ENCODE measurements at regions not wholly inside any gene's neighbourhood (a gene's known extent, or its start where the extent isn't known, plus 50 kb on each side); places are given as distances from the start of the nearest gene placed in this dataset.

- 81 to 87% (median 83%) methylated on average over 7 of the region's 7 CpGs for WGBS, 4 donors
- peaks cover 0 to 21% (median 0%) of the 10 kb centered on the region in 9 donors for H3K27me3 ChIP-seq
Measured at GRCh38 chr12:130079279-130079678, 83.0 kb upstream of the FZD10 start.

DNA sequence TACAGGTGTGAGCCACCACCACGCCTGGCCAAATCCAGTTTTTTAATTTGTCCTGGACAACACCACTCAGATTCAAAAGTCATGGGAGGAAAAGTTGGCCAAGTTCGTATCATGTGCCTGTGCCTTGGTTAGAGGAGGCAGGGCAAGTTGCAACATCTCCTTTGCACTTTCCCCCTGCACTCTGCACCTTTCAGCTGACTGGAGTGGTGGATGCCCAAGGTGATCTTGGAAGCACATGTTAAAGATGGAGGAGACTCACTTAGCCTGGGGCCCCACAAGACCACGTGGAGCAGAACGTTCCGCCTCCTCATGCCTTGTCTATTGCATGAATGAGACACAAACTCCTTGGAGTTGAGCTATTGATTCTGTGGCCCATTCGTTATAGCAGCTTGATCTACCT lies 82.1 kb upstream of the FZD10 start:
- no peak for DNase-seq
- peaks cover 0 to 13% (median 0%) of the 10 kb centered on the region in 12 donors for H3K9me3 ChIP-seq
- no peak overlapping the region for H3K4me3 ChIP-seq
- 73 to 86% (median 79%) methylated on average over 6 of the region's 6 CpGs for WGBS, 4 donors
- no peaks in the 10 kb centered on the region for H3K36me3 ChIP-seq
- intact Hi-C loops (cut with DNase I), result no loop called here
- H3K27me3 ChIP-seq, result peaks cover 0 to 21% (median 0%) of the 10 kb centered on the region in 9 donors
- TF ChIP-seq CTCF (IDR thresholded peaks at IDR 0.05) (no peak), POLR2A (IDR thresholded peaks at IDR 0.05) (no peak)
- no peak for ATAC-seq
- H3K4me1 ChIP-seq, result no peaks in the 10 kb centered on the region
- H3K27ac ChIP-seq, result no peak overlapping the region

More at GRCh38 chr12:130079279-130079678, 83.0 kb upstream of the FZD10 start:
- Histone ChIP-seq H3K9me3 (peaks cover 0 to 13% (median 0%) of the 10 kb centered on the region in 12 donors), H3K4me3 (no peak overlapping the region), H3K27ac (no peak overlapping the region), H3K4me1 (no peaks in the 10 kb centered on the region), H3K36me3 (no peaks in the 10 kb centered on the region)
- intact Hi-C loops (cut with DNase I), result no loop called here
- no peak for ATAC-seq
- DNase-seq, result no peak
- TF ChIP-seq CTCF (IDR thresholded peaks at IDR 0.05) (no peak), POLR2A (IDR thresholded peaks at IDR 0.05) (no peak)

- H3K27ac ChIP-seq, result no peak overlapping the region
- peaks cover 0 to 22% (median 0%) of the 10 kb centered on the region in 9 donors for H3K27me3 ChIP-seq
- 23 to 32% (median 25%) methylated on average over 13 of the region's 13 CpGs for WGBS, 4 donors
- no peaks in the 10 kb centered on the region for H3K36me3 ChIP-seq
- ATAC-seq, result no peak
- no peak overlapping the region for H3K4me3 ChIP-seq
- intact Hi-C loops (cut with DNase I), result no loop called here
- peaks cover 0 to 2% (median 0%) of the 10 kb centered on the region in 12 donors for H3K4me1 ChIP-seq
- no peak for DNase-seq
- TF ChIP-seq CTCF (IDR thresholded peaks at IDR 0.05), result no peak
- TF ChIP-seq POLR2A (IDR thresholded peaks at IDR 0.05), result no peak
- H3K9me3 ChIP-seq, result peaks cover 0 to 13% (median 0%) of the 10 kb centered on the region in 12 donors
Measured at GRCh38 chr12:130081117-130081805, 81.0 kb upstream of the FZD10 start.

DNA sequence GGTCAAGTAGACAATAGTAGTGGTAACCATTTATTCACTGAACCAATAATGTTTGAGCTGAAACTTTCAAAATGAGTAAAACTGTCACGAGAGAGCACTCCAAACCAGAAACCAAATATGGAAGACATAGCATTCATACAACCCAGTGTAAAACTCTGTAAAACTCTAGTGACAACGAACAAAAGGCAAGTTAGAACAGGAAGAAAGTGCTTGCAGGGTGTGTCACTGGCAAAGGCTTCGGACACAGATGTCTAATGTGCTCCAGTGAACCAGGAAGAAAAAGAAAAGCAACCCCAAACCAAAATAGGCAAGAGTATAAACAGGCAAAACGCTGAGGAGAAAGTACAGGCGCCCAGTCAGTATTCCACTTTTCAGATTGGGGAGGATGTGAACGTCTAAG lies 79.3 kb upstream of the FZD10 start:
- H3K27me3 ChIP-seq, result peaks cover 0 to 25% (median 0%) of the 10 kb centered on the region in 9 donors
- WGBS, 4 donors, result 62 to 69% (median 63%) methylated on average over 6 of the region's 6 CpGs

More for the DNA sequence above, 79.3 kb upstream of the FZD10 start:
- peaks cover 0 to 3% (median 0%) of the 10 kb centered on the region in 12 donors for H3K9me3 ChIP-seq
- no peak overlapping the region for H3K4me3 ChIP-seq
- intact Hi-C loops (cut with DNase I), result no loop called here
- no peak overlapping the region for H3K27ac ChIP-seq
- peaks cover 0 to 8% (median 0%) of the 10 kb centered on the region in 12 donors for H3K4me1 ChIP-seq
- H3K36me3 ChIP-seq, result no peaks in the 10 kb centered on the region
- TF ChIP-seq CTCF (IDR thresholded peaks at IDR 0.05) (no peak), POLR2A (IDR thresholded peaks at IDR 0.05) (no peak)
- DNase-seq, result no peak
- no peak for ATAC-seq
